SIG-M5 (cell line): ENCODE measurements at regions not wholly inside any gene's neighbourhood (a gene's known extent, or its start where the extent isn't known, plus 50 kb on each side); places are given as distances from the start of the nearest gene placed in this dataset.

Source experiments
- DNase-seq: peaks from one replicate; lab custom pipeline; 2025; lab: John Stamatoyannopoulos, UW

- DNase-seq = no peak
Measured at GRCh38 chr16:86959729-86960128, 357.5 kb downstream of the C16orf95 start.

DNA sequence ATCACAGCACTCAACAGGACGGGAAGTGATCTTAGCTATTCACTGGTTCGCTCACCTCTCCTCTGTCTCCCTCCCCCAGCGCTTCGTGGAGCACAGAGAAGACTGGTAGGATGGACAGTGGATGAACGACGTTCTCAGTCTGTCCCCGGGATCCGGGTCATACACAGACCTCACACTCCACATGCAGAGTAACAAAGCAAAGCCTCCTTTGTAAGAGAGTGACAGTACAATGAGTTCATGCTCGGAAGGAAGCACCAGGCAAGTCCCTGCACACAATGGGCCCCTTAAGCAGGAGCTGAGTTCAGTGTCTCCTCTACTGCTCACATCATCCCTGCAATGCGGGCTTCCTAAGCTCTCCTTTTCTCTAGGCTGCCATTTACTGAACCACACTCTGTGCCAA lies 356.9 kb downstream of the C16orf95 start:
- no peak for DNase-seq

DNA sequence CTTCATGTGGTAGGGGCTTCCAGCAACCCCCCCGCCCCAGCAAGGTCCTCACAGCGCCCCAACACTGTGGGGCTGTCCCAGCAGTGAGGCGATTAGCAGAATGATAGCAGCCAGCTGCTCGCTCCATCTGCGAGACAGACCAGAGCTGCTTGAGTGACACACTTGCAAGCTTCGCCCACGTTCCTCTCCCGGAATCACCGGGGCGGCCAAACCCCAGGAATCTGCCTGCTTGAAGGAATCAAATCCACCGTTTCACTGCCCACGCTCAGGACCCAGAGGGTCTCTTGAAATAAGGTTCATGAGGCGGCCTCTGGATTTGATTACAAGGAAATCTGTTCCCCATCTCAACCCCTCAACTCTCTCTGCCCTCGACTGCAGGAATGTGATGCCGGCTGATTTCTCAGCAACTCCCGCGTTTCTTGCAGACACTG lies 356.0 kb downstream of the C16orf95 start:
- no peak for DNase-seq

DNA sequence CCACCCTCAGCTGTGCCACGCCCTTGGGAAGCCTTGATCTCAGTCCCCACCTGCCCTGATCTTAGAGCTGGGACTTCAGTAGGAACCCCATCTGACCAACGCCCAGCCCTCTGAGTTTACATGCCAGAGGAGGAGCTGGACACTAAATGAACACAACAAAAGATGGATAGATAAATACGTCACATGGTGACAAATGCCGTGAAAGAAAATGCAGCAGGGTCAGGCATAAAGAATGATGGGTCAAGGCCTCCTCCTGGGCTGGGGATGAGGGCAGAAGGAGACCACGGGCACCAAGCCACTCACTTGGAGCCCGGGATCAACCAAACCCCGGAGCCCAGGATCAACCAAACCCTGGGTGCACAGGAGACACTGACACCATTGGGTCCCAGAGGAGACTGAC lies 354.9 kb downstream of the C16orf95 start:
- no peak for DNase-seq

DNA sequence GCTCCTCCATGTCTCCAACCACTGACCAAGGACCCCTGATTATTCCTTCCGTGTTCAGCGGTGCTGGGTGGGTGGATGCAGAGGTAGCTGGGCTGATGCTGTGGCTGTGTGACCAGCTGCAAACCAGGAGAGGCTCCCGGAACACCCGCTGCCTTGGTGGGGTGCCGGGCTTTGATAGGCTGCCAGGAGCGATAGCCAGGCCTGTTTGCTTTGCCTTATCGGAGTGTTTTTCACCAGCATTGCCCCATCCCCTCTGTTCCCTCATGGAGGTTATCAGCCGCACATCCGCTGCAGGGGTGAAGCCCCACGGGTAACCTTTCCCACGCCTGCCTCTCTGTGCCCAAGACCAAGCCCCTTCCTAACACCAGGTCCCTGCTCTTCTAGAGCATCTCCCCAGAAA lies 354.3 kb downstream of the C16orf95 start:
- DNase-seq = no peak

GRCh38 chr16:86963600-86964575 lies 353.3 kb downstream of the C16orf95 start:
- DNase-seq = no peak

- DNase-seq = no peak
Measured at GRCh38 chr16:86964796-86965241, 352.4 kb downstream of the C16orf95 start.

DNA sequence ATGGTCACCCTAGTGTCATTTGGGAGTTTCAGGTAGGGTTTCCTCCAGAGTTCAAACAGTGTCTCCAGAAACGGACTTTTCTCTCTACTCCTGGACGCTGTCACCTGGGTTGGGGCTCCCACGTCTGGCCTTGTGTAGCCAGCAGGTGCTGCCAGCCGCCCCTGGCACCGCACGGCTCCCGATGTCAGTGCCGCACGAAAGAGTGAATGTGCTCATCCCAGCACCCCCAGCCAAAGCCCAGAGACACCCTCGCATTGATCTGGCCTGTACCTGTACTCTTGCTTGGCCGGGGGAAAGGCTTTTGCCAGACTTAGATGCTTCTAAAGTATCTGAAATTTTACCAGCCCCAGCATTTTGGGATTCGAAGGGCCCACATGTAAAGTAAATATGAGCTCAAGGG lies 351.9 kb downstream of the C16orf95 start:
- no peak for DNase-seq

DNA sequence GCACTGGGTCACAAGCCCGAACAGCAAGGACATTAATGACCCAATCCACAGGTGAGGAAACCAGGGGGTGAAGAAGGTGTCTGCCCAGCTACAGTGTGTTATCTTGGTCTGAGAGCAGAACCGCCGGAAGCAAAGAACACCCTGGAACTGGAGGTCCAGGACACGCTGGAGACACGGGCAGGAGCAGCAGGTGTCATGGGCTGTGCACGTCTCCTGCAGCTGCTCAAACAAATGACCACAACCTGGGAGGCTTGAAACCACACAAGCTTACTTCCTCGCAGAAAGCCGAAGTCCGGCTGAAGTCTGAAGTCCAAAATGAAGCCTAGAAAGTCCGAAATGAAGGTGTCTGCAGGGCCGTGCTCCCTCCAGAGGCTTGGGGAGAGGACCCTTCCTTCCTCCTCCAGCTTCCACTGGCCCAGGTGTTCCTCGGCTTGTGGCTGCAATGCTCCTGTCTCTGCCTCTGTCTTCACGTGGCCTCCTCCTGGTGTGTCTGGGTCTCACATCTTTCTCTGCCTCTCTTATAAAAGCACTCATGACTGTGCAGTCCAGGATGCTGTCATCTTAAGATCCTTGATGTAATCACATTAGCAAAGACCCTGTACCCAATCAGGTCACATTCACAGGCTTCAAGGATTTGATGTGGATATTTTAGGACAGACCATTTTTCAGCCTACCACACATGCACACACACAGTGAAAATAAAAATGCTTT lies 351.2 kb downstream of the C16orf95 start:
- DNase-seq = no peak

DNA sequence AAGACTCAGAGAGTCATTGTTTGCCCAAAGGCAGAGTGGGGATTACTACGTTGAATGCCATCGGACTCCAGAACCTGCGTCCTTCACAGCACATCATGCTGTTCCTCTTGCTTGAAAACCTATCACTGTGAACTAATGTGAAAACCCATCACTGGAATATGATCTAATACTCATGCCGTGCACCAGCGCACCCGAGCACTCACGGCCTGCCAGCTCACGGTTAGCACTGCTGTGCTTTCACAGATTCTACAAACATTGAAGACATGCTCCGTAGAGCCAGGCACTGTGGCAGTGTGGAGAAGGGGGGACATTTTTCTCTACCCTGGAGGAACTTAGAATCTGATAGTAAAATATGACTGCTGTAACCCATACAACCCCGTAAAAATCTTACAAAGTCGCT lies 350.4 kb downstream of the C16orf95 start:
- no peak for DNase-seq

DNA sequence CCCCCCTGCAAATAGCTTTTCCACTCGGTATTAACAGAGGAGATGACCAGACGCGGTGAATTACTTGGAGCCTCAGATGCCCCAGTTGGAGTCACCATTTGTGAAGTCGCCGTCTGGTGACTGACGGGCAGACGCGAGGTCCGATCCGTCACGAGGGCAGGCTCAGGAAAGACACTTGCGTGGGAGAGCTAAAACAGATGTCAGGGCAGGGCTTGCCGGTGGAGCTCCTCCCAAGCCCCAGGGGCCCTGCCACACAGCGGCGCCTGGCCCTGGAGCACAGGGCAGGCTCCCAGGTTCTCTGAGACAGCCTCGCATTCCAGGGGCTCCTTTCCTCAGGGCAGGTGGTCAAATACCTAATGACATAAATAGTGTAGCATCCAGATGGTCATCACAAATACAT lies 348.3 kb downstream of the C16orf95 start:
- no peak for DNase-seq

DNA sequence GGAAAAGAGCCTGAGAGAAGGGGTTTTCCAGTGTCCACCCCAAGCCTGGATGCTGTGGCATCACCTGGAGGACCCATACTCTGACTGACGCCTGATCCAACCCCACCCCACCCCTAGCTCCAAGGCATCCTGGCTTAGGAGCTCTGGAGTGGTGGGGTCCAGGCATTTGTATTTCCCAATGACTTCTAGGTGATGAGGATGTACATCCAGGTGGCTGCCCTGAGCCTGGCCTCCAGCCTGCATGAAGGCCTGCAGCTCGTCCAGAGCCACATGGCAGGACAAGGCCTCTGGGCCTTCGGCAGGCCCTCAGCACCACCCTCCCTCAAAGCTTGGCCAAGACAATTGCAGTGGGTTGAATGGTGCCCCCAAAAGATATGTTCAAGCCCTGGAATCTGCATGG lies 347.5 kb downstream of the C16orf95 start:
- no peak for DNase-seq

- no peak for DNase-seq
Measured at GRCh38 chr16:86970279-86970678, 346.9 kb downstream of the C16orf95 start.

DNA sequence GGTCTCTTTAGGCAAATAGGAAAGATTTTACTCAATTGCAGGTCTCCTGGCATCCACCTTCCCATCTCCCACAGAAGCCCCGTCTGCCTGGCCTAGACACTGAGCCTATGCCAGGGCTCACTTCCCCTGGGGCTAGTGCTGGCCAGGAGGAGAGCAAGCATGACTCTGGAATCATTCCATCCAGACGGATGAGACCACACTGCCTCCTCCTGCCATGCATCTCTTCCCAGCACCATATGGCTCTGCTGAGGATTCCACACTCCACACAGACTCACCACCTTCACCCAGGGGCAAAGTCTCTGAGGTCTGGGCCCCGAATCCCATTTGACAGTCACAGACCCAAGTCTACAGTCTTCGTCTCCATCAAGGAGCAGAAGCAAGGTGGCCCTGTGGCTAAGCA lies 346.5 kb downstream of the C16orf95 start:
- DNase-seq = no peak

DNA sequence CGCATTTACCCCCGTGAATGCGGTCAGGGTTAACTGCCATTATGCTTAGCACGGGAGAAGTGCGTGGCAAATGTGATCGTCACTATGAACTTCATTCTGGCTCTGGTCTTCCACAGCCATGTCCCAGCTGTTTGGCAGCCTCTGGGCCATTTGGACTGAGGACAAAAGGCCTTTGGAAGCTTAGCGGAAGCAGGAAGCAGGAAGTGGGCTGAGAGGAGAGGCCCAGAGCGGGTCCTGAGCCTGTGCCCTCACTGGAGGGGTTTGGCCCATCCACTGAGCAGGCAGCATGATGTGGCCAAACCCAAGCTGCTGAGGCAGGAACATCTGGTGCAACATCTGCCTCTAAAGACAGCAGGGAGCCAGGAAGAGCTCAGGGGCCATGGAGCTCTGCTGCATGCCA lies 345.9 kb downstream of the C16orf95 start:
- no peak for DNase-seq

- DNase-seq = no peak
Measured at GRCh38 chr16:86974120-86974519, 343.1 kb downstream of the C16orf95 start.

GRCh38 chr16:86975445-86975844 lies 341.7 kb downstream of the C16orf95 start:
- no peak for DNase-seq

DNA sequence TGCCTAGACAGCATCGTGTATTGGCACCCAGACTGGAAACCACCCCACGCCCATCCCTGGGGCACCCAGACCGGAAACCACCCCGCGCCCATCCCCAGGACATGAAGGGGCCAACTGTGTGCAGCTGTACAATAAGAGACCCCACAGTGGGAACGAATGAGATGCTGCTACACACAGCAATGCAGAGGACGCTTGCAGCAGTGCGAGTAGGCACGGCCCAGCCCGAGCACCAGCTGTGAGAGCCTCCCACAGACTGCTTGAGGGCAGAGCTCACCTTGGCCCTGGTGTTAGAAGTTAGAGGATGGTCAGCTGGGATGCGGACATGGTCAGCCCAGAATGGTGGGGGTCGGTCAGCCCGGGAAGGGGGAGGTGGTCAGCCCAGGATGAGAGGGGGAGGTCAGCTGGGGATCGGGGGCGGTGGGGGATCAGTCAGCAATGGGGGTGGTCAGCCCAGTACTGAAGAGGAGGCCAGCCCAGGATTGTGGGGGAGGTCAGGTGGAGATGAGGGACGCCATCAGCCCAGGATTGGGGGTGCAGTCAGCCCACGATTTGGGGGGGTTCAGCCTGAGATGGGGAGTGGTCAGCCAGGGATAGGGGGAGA lies 340.0 kb downstream of the C16orf95 start:
- no peak for DNase-seq

GRCh38 chr16:86978445-86979030 lies 338.7 kb downstream of the C16orf95 start:
- DNase-seq = no peak

GRCh38 chr16:86979061-86979460 lies 338.1 kb downstream of the C16orf95 start:
- DNase-seq = no peak

DNA sequence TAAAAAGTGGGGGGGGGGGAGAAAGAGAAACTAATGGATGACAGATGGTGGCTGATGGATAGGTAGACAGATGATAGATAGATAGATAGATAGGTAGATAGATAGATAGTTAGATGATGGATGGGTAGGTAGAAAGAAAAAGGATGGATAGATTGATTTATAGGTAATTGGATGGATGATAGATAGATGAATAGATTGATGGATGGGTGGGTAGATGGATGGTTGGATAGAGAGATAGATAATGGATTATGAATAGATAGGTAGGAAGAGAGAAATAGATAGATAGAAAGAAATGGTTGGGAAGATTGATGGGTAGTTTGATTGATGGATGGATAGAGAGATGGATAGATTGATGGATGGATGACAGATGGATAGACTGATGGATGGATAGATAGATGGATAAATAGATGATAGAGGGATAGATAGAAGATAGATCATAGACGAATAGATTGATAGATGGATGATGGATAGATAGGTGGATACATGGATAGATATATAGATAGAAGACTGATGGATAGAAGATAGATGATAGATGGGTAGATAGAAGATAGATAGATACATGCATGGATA lies 337.1 kb downstream of the C16orf95 start:
- DNase-seq = no peak

- DNase-seq = no peak
Measured at GRCh38 chr16:86980644-86981043, 336.5 kb downstream of the C16orf95 start.
